Ascending aorta (tissue), 2 donors: ENCODE measurements at regions not wholly inside any gene's neighbourhood (a gene's known extent, or its start where the extent isn't known, plus 50 kb on each side); places are given as distances from the start of the nearest gene placed in this dataset.

Experiments
- DNase-seq, 2 donors: peaks; one replicate each; pipeline ENCODE4 v3.0.0-alpha.2; 2019; ENCODE audit warnings: low spot score in 2 of 2
- H3K27ac ChIP-seq, 2 donors: fragments of 200-600 bp; sonication (generic); one replicate each; pipeline ENCODE4 v1.5.1; 2016 to 2017; ENCODE audit warnings: mild to moderate bottlenecking in 1 of 2
- H3K27me3 ChIP-seq: fragments of 200-600 bp; sonication (generic); one replicate; pipeline ENCODE4 v1.5.1; 2017
- H3K36me3 ChIP-seq, 2 donors: fragments of 200-600 bp; sonication (generic); one replicate each; pipeline ENCODE4 v1.5.1; 2016
- H3K4me1 ChIP-seq, 2 donors: fragments of 200-600 bp; sonication (generic); one replicate each; pipeline ENCODE4 v1.5.1; 2016 to 2017; ENCODE audit warnings: mild to moderate bottlenecking in 1 of 2
- H3K4me3 ChIP-seq, 2 donors: fragments of 200-600 bp; sonication (generic); one replicate each; pipeline ENCODE4 v1.5.1; 2016 to 2017; ENCODE audit warnings: mild to moderate bottlenecking in 1 of 2
- H3K9me3 ChIP-seq, 2 donors: fragments of 200-600 bp; sonication (generic); one replicate each; pipeline ENCODE4 v1.5.1; 2016
- intact Hi-C: fragments of 100-400 bp; cut with DNase I; formaldehyde crosslinking; loops from one replicate; pipeline ENCODE4 v1.15.1; 2023
- TF ChIP-seq, protein P1 (sequence below), 3 experiments: fragments of 200-600 bp in 2 of 3; fragments of 450-650 bp in 1 of 3; sonication (generic) in 2 of 3; IDR thresholded peaks; one replicate each; pipeline ENCODE4 v1.5.1; 2016 to 2019; ENCODE audit warnings: antibody characterized with exemption in 3 of 3, mild to moderate bottlenecking in 1 of 3, moderate library complexity in 1 of 3

DNA sequence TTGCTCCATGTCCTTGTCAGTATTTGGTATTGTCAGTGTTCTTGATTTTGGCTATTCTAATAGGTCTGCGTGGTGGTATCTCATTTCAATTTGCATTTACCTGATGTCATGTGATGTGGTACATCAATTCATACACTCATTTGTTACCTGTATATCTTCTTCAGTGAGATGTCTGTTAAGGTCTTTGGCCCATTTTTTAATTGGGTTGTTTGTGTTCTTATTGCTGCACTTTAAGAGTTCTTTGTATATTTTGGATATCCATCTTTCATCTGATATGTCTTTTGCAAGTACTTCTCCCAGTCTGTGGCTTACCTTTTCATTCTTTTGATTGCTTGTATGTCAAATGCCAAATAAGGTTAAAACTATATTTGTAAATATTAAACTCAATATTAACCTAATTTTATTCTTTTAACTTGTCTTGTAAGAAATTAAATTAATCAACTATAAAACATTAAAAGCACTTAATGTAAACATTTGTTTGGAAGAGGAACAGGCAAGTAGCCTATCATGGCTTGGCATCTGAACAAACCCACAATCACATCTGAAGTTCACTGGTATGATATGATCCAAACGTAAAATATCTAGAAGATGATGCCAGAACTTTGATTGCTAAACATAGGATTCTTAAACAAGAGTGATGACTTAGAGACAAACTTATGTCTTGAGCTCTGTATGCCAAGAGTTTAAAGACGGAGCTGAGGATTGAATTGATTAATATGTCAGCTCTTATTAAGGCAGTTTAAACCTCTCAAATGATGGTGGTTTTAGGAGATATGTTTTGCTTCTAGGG lies 587.3 kb downstream of the ANXA1 start:
- Histone ChIP-seq H3K27me3 (no peaks in the 10 kb centered on the region), H3K36me3 (no peaks in the 10 kb centered on the region), H3K4me1 (no peaks in the 10 kb centered on the region), H3K27ac (no peak overlapping the region), H3K9me3 (no peaks in the 10 kb centered on the region), H3K4me3 (no peak overlapping the region)
- no peak for DNase-seq
- intact Hi-C loops: no loop called here
- TF ChIP-seq, protein P1, sequence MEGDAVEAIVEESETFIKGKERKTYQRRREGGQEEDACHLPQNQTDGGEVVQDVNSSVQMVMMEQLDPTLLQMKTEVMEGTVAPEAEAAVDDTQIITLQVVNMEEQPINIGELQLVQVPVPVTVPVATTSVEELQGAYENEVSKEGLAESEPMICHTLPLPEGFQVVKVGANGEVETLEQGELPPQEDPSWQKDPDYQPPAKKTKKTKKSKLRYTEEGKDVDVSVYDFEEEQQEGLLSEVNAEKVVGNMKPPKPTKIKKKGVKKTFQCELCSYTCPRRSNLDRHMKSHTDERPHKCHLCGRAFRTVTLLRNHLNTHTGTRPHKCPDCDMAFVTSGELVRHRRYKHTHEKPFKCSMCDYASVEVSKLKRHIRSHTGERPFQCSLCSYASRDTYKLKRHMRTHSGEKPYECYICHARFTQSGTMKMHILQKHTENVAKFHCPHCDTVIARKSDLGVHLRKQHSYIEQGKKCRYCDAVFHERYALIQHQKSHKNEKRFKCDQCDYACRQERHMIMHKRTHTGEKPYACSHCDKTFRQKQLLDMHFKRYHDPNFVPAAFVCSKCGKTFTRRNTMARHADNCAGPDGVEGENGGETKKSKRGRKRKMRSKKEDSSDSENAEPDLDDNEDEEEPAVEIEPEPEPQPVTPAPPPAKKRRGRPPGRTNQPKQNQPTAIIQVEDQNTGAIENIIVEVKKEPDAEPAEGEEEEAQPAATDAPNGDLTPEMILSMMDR (IDR thresholded peaks at IDR 0.05): no peak

DNA sequence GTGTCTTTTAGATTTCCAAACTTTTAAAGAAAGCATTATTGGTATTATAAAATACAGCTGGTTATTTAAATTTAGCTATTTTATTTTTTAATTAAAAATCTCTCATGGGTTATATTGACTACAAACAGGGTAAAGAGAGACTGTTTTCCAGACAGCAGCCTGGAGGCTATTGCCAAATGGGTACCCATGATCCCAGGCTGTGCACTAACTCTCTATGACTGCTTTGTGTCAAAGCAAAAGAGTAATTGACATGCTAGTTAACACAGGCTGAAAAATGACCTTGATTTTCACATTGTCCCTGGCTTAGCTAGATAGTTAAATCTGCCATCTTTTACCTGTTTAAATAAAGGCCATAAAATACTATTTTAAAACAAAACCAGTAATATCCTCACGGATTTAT lies 589.7 kb downstream of the ANXA1 start:
- intact Hi-C loops: no loop called here
- H3K27ac ChIP-seq: no peak overlapping the region

DNA sequence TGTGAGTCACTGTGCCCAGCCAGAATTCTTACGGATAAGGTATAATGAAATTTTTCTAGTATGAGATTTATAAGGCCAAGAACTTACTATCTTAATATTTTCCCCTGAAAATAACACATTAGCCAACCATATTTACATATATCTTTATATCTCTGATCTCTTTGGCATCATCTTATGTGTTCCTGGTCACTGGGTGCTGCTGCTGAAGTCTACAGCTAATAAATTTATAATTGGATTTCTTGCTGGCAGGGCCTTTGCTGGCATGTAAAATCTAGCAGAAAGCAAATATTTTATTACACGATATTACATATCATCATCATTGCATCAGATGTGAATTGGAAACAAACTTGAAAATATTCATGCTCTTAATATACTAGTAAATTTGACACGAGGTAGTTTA lies 590.7 kb downstream of the ANXA1 start:
- no peaks in the 10 kb centered on the region for H3K27me3 ChIP-seq
- no peaks in the 10 kb centered on the region for H3K36me3 ChIP-seq
- no peak overlapping the region for H3K4me3 ChIP-seq
- intact Hi-C loops: no loop called here
- H3K27ac ChIP-seq: no peak overlapping the region
- TF ChIP-seq, protein P1 (IDR thresholded peaks at IDR 0.05): no peak
- no peaks in the 10 kb centered on the region for H3K4me1 ChIP-seq
- no peak for DNase-seq
- no peaks in the 10 kb centered on the region for H3K9me3 ChIP-seq

More for the DNA sequence above, 589.7 kb downstream of the ANXA1 start:
- H3K4me1 ChIP-seq: no peaks in the 10 kb centered on the region
- TF ChIP-seq, protein P1 (IDR thresholded peaks at IDR 0.05): no peak
- no peak for DNase-seq
- no peak overlapping the region for H3K4me3 ChIP-seq
- H3K27me3 ChIP-seq: no peaks in the 10 kb centered on the region
- no peaks in the 10 kb centered on the region for H3K9me3 ChIP-seq
- H3K36me3 ChIP-seq: no peaks in the 10 kb centered on the region

DNA sequence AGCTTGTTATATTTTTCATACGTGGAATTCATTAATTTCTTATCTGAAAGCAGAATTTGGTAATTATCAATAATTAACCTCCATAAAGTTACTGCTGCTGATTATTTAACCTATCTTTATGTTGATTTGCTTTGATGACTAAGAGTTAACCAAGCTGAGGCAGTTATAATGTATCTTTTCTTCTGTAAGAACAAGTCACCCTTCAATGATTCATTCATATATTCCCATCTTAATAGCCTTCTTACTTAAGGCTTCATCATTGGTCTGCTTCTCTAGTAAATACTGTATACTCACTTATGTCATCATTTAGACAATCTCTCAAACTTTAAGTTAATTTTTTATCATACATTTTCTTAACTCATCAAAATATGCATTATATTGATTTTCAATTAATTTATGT lies 592.2 kb downstream of the ANXA1 start:
- H3K27ac ChIP-seq: no peak overlapping the region
- DNase-seq: no peak
- TF ChIP-seq, protein P1 (IDR thresholded peaks at IDR 0.05): no peak
- no peak overlapping the region for H3K4me3 ChIP-seq
- H3K36me3 ChIP-seq: no peaks in the 10 kb centered on the region
- no peaks in the 10 kb centered on the region for H3K9me3 ChIP-seq
- intact Hi-C loops: no loop called here
- H3K27me3 ChIP-seq: no peaks in the 10 kb centered on the region
- no peaks in the 10 kb centered on the region for H3K4me1 ChIP-seq

DNA sequence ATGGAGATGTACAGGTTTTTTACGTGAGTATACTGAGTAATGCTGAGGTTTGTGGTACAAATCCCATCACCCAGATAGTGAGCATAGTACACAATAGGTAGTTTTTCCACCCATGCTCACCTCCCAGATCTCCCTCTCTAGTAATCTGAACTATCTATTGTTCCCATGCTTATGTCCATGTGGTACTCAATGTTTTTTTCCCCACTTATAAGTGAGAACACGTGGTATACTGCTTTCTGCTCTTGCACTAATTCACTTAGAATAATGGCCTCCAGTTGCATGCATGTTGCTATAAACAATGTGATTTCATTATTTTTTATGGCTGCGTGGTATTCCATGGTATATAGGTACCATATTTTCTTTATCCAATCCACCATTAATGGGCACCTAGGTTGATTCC lies 593.9 kb downstream of the ANXA1 start:
- intact Hi-C loops: no loop called here
- no peak overlapping the region for H3K27ac ChIP-seq
- no peak overlapping the region for H3K4me3 ChIP-seq
- TF ChIP-seq, protein P1 (IDR thresholded peaks at IDR 0.05): no peak
- no peaks in the 10 kb centered on the region for H3K4me1 ChIP-seq
- no peaks in the 10 kb centered on the region for H3K9me3 ChIP-seq
- H3K27me3 ChIP-seq: no peaks in the 10 kb centered on the region
- no peaks in the 10 kb centered on the region for H3K36me3 ChIP-seq
- DNase-seq: no peak
